ENCODE measurements at regions not wholly inside any gene's neighbourhood (a gene's known extent, or its start where the extent isn't known, plus 50 kb on each side); places are given as distances from the start of the nearest gene placed in this dataset.

GRCh38 chr10:120087109-120087508 is 194.6 kb downstream of the SEC23IP start:
- H4K20me1 ChIP-seq (ENCODE audit: insufficient read depth): no peaks in the 10 kb centered on the region
- no peaks in the 10 kb centered on the region for H3K79me2 ChIP-seq (ENCODE audit: low read depth)
- no peak overlapping the region for H3K4me3 ChIP-seq
- H2AFZ ChIP-seq: no peak overlapping the region
- TF ChIP-seq EZH2 (IDR thresholded peaks at IDR 0.05; ENCODE audit: low read depth): no peak
- DNase-seq: no peak
- H3K4me1 ChIP-seq (replicated peaks; ENCODE audit: insufficient read depth): no peaks in the 10 kb centered on the region
- intact Hi-C loops (cut with micrococcal nuclease; ENCODE audit: unreplicated experiment): no loop called here
- ChIA-PET POLR2A (ENCODE audit: unreplicated experiment) (no interaction called here), CTCF (no interaction called here)
- BruUV-seq (replicated peaks): no TSS peak
- H3K27ac ChIP-seq: no peak overlapping the region
- H3F3A ChIP-seq (ENCODE audit: insufficient read depth, low read depth): no peaks in the 10 kb centered on the region
- H3K36me3 ChIP-seq (ENCODE audit: low read depth): no peaks in the 10 kb centered on the region
- peaks cover 18% of the 10 kb centered on the region; the same call in 1 of the 2 replicates for H3K27me3 ChIP-seq (ENCODE audit: insufficient read depth, low read depth)
- no peaks in the 10 kb centered on the region for H3K9me3 ChIP-seq (ENCODE audit: insufficient read depth, low read depth)
- no peak overlapping the region for H3K4me2 ChIP-seq
- H3K9me2 ChIP-seq (ENCODE audit: insufficient read depth): no peaks in the 10 kb centered on the region

GRCh38 chr10:120095875-120096274 is 203.3 kb downstream of the SEC23IP start:
- TF ChIP-seq EZH2 (IDR thresholded peaks at IDR 0.05; ENCODE audit: low read depth) (no peak), CTCF (conservative IDR thresholded peaks at IDR 0.05) (no peak)
- no peaks in the 10 kb centered on the region for H3K9me3 ChIP-seq (ENCODE audit: insufficient read depth, low read depth)
- no peaks in the 10 kb centered on the region for H3K9me2 ChIP-seq (ENCODE audit: insufficient read depth)
- no peak overlapping the region for H3K4me3 ChIP-seq
- no peaks in the 10 kb centered on the region for H4K20me1 ChIP-seq (ENCODE audit: insufficient read depth)
- no peaks in the 10 kb centered on the region for H3K4me1 ChIP-seq (replicated peaks; ENCODE audit: insufficient read depth)
- H3K27ac ChIP-seq: no peak overlapping the region
- H3K27me3 ChIP-seq (ENCODE audit: insufficient read depth, low read depth): 0 out of 2 replicates have a peak, but pooled peaks cover 3% of the 10 kb centered on the region
- DNase-seq: no peak
- ChIA-PET POLR2A (ENCODE audit: unreplicated experiment) (no interaction called here), CTCF (no interaction called here)
- H2AFZ ChIP-seq: no peak overlapping the region
- no peak overlapping the region for H3K4me2 ChIP-seq
- H3F3A ChIP-seq (ENCODE audit: insufficient read depth, low read depth): no peaks in the 10 kb centered on the region
- H3K36me3 ChIP-seq (ENCODE audit: low read depth): no peaks in the 10 kb centered on the region
- no peaks in the 10 kb centered on the region for H3K79me2 ChIP-seq (ENCODE audit: low read depth)
- no TSS peak for BruUV-seq (replicated peaks)
- intact Hi-C loops (cut with micrococcal nuclease; ENCODE audit: unreplicated experiment): no loop called here

- H3K4me3 ChIP-seq: no peak overlapping the region
- no peak overlapping the region for H2AFZ ChIP-seq
- no TSS peak for BruUV-seq (replicated peaks)
- no peak for DNase-seq
- intact Hi-C loops (cut with micrococcal nuclease; ENCODE audit: unreplicated experiment): no loop called here
- H3K27me3 ChIP-seq (ENCODE audit: insufficient read depth, low read depth): peaks cover 14% of the 10 kb centered on the region; the same call in 1 of the 2 replicates
- no peaks in the 10 kb centered on the region for H3K36me3 ChIP-seq (ENCODE audit: low read depth)
- H3K9me3 ChIP-seq (ENCODE audit: insufficient read depth, low read depth): no peaks in the 10 kb centered on the region
- ChIA-PET POLR2A (ENCODE audit: unreplicated experiment) (no interaction called here), CTCF (no interaction called here)
- H3K79me2 ChIP-seq (ENCODE audit: low read depth): no peaks in the 10 kb centered on the region
- H4K20me1 ChIP-seq (ENCODE audit: insufficient read depth): no peaks in the 10 kb centered on the region
- H3F3A ChIP-seq (ENCODE audit: insufficient read depth, low read depth): no peaks in the 10 kb centered on the region
- no peak for TF ChIP-seq CTCF (conservative IDR thresholded peaks at IDR 0.05)
- TF ChIP-seq EZH2 (IDR thresholded peaks at IDR 0.05; ENCODE audit: low read depth): no peak
- H3K4me1 ChIP-seq (replicated peaks; ENCODE audit: insufficient read depth): no peaks in the 10 kb centered on the region
- H3K9me2 ChIP-seq (ENCODE audit: insufficient read depth): no peaks in the 10 kb centered on the region
- no peak overlapping the region for H3K4me2 ChIP-seq
- no peak overlapping the region for H3K27ac ChIP-seq
Observed at GRCh38 chr10:120097766-120098165, 205.2 kb downstream of the SEC23IP start.

- intact Hi-C loops (cut with micrococcal nuclease; ENCODE audit: unreplicated experiment): no loop called here
- Histone ChIP-seq H3K4me3 (no peak overlapping the region), H3K4me2 (no peak overlapping the region), H3K27ac (no peak overlapping the region), H4K20me1 (ENCODE audit: insufficient read depth) (no peaks in the 10 kb centered on the region), H3K9me2 (ENCODE audit: insufficient read depth) (no peaks in the 10 kb centered on the region), H3F3A (ENCODE audit: insufficient read depth, low read depth) (no peaks in the 10 kb centered on the region), H3K9me3 (ENCODE audit: insufficient read depth, low read depth) (no peaks in the 10 kb centered on the region), H3K79me2 (ENCODE audit: low read depth) (no peaks in the 10 kb centered on the region), H3K36me3 (ENCODE audit: low read depth) (no peaks in the 10 kb centered on the region), H3K4me1 (replicated peaks; ENCODE audit: insufficient read depth) (no peaks in the 10 kb centered on the region), H3K27me3 (ENCODE audit: insufficient read depth, low read depth) (peaks cover 19% of the 10 kb centered on the region), H2AFZ (no peak overlapping the region)
- ChIA-PET POLR2A (ENCODE audit: unreplicated experiment) (no interaction called here), CTCF (no interaction called here)
- TF ChIP-seq EZH2 (IDR thresholded peaks at IDR 0.05; ENCODE audit: low read depth) (no peak), CTCF (conservative IDR thresholded peaks at IDR 0.05) (no peak)
- no TSS peak for BruUV-seq (replicated peaks)
- DNase-seq: no peak
Observed at GRCh38 chr10:120098232-120098930, 205.9 kb downstream of the SEC23IP start.
